B cell (primary cell): ENCODE measurements at regions not wholly inside any gene's neighbourhood (a gene's known extent, or its start where the extent isn't known, plus 50 kb on each side); places are given as distances from the start of the nearest gene placed in this dataset.

Source experiments
- ATAC-seq: fragments of 200-7000 bp; cut with Tn5 transposase; one replicate; pipeline ENCODE4 v1.10.0; 2021; ENCODE audit warnings: low read depth, mild to moderate bottlenecking, moderate number of reproducible peaks, moderate library complexity
- CTCF ChIA-PET: fragments of 350-600 bp; sonication (Branson Sonifier 250); formaldehyde crosslinking; loops from one replicate; lab custom pipeline; 2021; ENCODE audit warnings: antibody characterized with exemption, inconsistent platforms; lab: Charles Lee
- POLR2A ChIA-PET: fragments of 350-600 bp; sonication (Branson Sonifier 250); formaldehyde crosslinking; loops from one replicate; lab custom pipeline; 2021; ENCODE audit warnings: antibody characterized with exemption; lab: Charles Lee
- DNase-seq: peaks from one replicate; pipeline ENCODE4 v3.0.0; 2013
- H2AFZ ChIP-seq: 2 replicates; pipeline ENCODE4 v1.6.1; 2012; ENCODE audit warnings: mild to moderate bottlenecking, low read depth, low read length; ENCODE audit not compliant: insufficient read depth, poor library complexity, severe bottlenecking
- H3K27ac ChIP-seq, 2 donors: 1 replicate in 1 of 2; 2 replicates in 1 of 2; pipeline ENCODE4 v1.5.1; 2012 to 2013; ENCODE audit warnings: low read length in 2 of 2, mild to moderate bottlenecking in 2 of 2, moderate library complexity in 1 of 2
- H3K27me3 ChIP-seq, 4 experiments: fragments of 200-600 bp in 1 of 4; sonication (generic) in 1 of 4; replicated peaks in 1 of 4; 1 replicate in 2 of 4; 2 replicates in 2 of 4; pipeline versions ENCODE4 v1.6.1 to v1.7.0; 2013 to 2016; ENCODE audit warnings: low read length in 3 of 4, mild to moderate bottlenecking in 2 of 4, mixed read lengths in 1 of 4, moderate library complexity in 1 of 4; ENCODE audit not compliant: insufficient read depth in 4 of 4, control insufficient read depth in 3 of 4; ENCODE audit errors: control extremely low read depth in 1 of 4
- H3K36me3 ChIP-seq, 2 experiments: replicated peaks in 1 of 2; 1 replicate in 1 of 2; 2 replicates in 1 of 2; pipeline versions ENCODE4 v1.6.1 to v1.7.1; 2013; ENCODE audit warnings: low read length in 1 of 2; ENCODE audit not compliant: insufficient read depth in 2 of 2, control insufficient read depth in 1 of 2; ENCODE audit errors: control extremely low read depth in 1 of 2, extremely low read depth in 1 of 2
- H3K4me1 ChIP-seq, 2 donors: fragments of 200-600 bp in 1 of 2; sonication (generic) in 1 of 2; 1 replicate in 1 of 2; 2 replicates in 1 of 2; pipeline versions ENCODE4 v1.5.1 to v1.6.1; 2013 to 2017; ENCODE audit warnings: low read length in 2 of 2; ENCODE audit not compliant: control insufficient read depth in 2 of 2, insufficient read depth in 2 of 2
- H3K4me2 ChIP-seq: replicated peaks from 2 replicates; pipeline ENCODE3; 2012; ENCODE audit warnings: mild to moderate bottlenecking, low read depth, low read length; ENCODE audit not compliant: poor library complexity, severe bottlenecking
- H3K4me3 ChIP-seq, 5 experiments: fragments of 200-600 bp in 1 of 5; sonication (generic) in 1 of 5; 1 replicate in 3 of 5; 2 replicates in 2 of 5; pipeline versions ENCODE4 v1.5.1 to v1.7.0; 2011 to 2016; ENCODE audit warnings: low read length in 4 of 5, mild to moderate bottlenecking in 4 of 5, low read depth in 2 of 5, control low read depth in 1 of 5, moderate library complexity in 1 of 5; ENCODE audit not compliant: insufficient read depth in 1 of 5; ENCODE audit errors: control extremely low read depth in 1 of 5, extremely low read depth in 1 of 5
- H3K79me2 ChIP-seq: fragments of 200-600 bp; sonication (generic); one replicate; pipeline ENCODE4 v1.6.0; 2016; ENCODE audit warnings: low read length; ENCODE audit not compliant: control insufficient read depth, insufficient read depth
- H3K9ac ChIP-seq: fragments of 200-600 bp; sonication (generic); 2 replicates; pipeline ENCODE4 v1.6.1; 2017; ENCODE audit warnings: mild to moderate bottlenecking, low read length, moderate library complexity
- H3K9me3 ChIP-seq, 3 donors: one replicate each; pipeline versions ENCODE4 v1.6.1 to v1.7.1; 2013; ENCODE audit warnings: low read length in 2 of 3; ENCODE audit not compliant: control insufficient read depth in 2 of 3, insufficient read depth in 1 of 3; ENCODE audit errors: control extremely low read depth in 1 of 3
- H4K20me1 ChIP-seq: 2 replicates; pipeline ENCODE4 v1.6.0; 2012; ENCODE audit warnings: mild to moderate bottlenecking, low read length; ENCODE audit not compliant: insufficient read depth, control insufficient read depth, poor library complexity, severe bottlenecking
- H3K27ac Mint-ChIP-seq: one replicate; pipeline ENCODE4 v1.8.0; 2021; ENCODE audit warnings: mixed read lengths
- H3K27me3 Mint-ChIP-seq: one replicate; pipeline ENCODE4 v1.8.0; 2021; ENCODE audit warnings: mixed read lengths
- H3K4me1 Mint-ChIP-seq: one replicate; pipeline ENCODE4 v1.8.0; 2021; ENCODE audit warnings: mixed read lengths
- H3K4me3 Mint-ChIP-seq: one replicate; pipeline ENCODE4 v1.8.0; 2021; ENCODE audit warnings: mixed read lengths
- H3K9me3 Mint-ChIP-seq: one replicate; pipeline ENCODE4 v1.8.0; 2022; ENCODE audit warnings: mixed read lengths; ENCODE audit not compliant: insufficient read depth
- EZH2 ChIP-seq: IDR thresholded peaks from 2 replicates; pipeline ENCODE4 v1.6.1; 2012; ENCODE audit warnings: borderline replicate concordance, low read depth, mild to moderate bottlenecking, moderate library complexity, low read length; ENCODE audit not compliant: insufficient read depth, poor library complexity, severe bottlenecking
- WGBS: methylation state at CpG from one replicate; pipeline ENCODE4 v1.1.5; 2013; ENCODE audit warnings: missing lambda C conversion rate; ENCODE audit not compliant: insufficient coverage; 5-methylcytosine and 5-hydroxymethylcytosine counted together
- intact Hi-C: fragments of 100-400 bp; cut with micrococcal nuclease; formaldehyde crosslinking; loops from one replicate; pipeline ENCODE4 v1.10.0; 2022
- TF ChIP-seq, protein P1 (sequence below): fragments of 200-600 bp; IDR thresholded peaks from one replicate; pipeline ENCODE4 v1.8.0; 2022; ENCODE audit warnings: antibody characterized with exemption, mild to moderate bottlenecking

DNA sequence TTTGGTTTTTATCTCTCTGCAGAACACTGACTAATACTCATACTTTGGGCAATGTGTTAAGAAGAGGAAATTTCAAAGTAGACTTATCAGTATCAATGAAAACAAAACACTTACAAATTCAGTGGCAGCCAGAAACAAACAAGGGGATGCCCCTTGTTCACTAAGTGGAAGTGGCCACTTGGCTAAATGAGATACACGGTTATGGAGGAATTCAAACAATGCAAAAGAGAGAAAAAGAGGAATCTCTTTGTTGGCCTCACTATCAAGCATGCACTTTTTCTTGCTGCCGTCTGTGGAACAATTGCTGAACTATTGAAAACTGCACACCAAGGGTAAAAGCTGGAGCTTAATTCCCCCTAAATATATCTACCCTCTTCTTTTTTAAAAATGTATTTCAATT lies 2044.9 kb upstream of the CDH6 start:
- Histone ChIP-seq H3K4me1 (no peaks in the 10 kb centered on the region), H3K36me3 (no peaks in the 10 kb centered on the region), H2AFZ (no peak overlapping the region), H4K20me1 (no peaks in the 10 kb centered on the region), H3K27me3 (no peaks in the 10 kb centered on the region), H3K4me3 (no peak overlapping the region), H3K4me2 (no peak overlapping the region), H3K79me2 (no peaks in the 10 kb centered on the region), H3K9me3 (no peaks in the 10 kb centered on the region), H3K9ac (no peak overlapping the region), H3K27ac (no peak overlapping the region)
- TF ChIP-seq EZH2: no peak
- TF ChIP-seq, protein P1, sequence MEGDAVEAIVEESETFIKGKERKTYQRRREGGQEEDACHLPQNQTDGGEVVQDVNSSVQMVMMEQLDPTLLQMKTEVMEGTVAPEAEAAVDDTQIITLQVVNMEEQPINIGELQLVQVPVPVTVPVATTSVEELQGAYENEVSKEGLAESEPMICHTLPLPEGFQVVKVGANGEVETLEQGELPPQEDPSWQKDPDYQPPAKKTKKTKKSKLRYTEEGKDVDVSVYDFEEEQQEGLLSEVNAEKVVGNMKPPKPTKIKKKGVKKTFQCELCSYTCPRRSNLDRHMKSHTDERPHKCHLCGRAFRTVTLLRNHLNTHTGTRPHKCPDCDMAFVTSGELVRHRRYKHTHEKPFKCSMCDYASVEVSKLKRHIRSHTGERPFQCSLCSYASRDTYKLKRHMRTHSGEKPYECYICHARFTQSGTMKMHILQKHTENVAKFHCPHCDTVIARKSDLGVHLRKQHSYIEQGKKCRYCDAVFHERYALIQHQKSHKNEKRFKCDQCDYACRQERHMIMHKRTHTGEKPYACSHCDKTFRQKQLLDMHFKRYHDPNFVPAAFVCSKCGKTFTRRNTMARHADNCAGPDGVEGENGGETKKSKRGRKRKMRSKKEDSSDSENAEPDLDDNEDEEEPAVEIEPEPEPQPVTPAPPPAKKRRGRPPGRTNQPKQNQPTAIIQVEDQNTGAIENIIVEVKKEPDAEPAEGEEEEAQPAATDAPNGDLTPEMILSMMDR: no peak
- peaks cover 5% of the 10 kb centered on the region for H3K9me3 Mint-ChIP-seq
- ATAC-seq: no peak
- 80% methylated on average over 1 of the region's 2 CpGs for WGBS
- ChIA-PET CTCF (no interaction called here), POLR2A (no interaction called here)
- no peak for DNase-seq
- H3K27me3 Mint-ChIP-seq: no peaks in the 10 kb centered on the region
- H3K4me3 Mint-ChIP-seq: no peak overlapping the region
- H3K4me1 Mint-ChIP-seq: no peaks in the 10 kb centered on the region
- no peak overlapping the region for H3K27ac Mint-ChIP-seq
- intact Hi-C loops: no loop called here

DNA sequence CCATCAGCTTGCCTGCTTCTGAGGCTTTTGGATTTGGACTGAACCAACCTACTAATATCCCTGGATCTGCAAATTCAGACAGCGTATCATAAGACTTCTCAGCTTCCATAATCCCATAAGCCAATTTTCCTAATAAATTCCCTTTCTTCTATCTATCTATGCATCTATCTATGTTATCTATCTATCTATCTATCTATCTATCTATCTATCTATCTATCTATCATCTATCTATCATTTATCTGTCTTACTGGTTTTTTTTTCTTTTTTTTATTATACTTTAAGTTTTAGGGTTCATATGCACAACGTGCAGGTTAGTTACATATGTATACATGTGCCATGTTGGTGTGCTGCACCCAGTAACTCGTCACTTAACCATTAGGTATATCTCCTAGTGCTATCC lies 2045.4 kb upstream of the CDH6 start:
- Histone ChIP-seq H3K9ac (no peak overlapping the region), H2AFZ (no peak overlapping the region), H3K27ac (no peak overlapping the region), H3K36me3 (no peaks in the 10 kb centered on the region), H3K4me2 (no peak overlapping the region), H3K4me3 (no peak overlapping the region), H3K4me1 (no peaks in the 10 kb centered on the region), H3K9me3 (no peaks in the 10 kb centered on the region), H3K27me3 (no peaks in the 10 kb centered on the region), H3K79me2 (no peaks in the 10 kb centered on the region), H4K20me1 (no peaks in the 10 kb centered on the region)
- intact Hi-C loops: no loop called here
- no peaks in the 10 kb centered on the region for H3K27me3 Mint-ChIP-seq
- no peak overlapping the region for H3K27ac Mint-ChIP-seq
- DNase-seq (no peak), ATAC-seq (no peak)
- CTCF ChIA-PET: no interaction called here
- TF ChIP-seq EZH2: no peak
- TF ChIP-seq, protein P1: no peak
- no peak overlapping the region for H3K4me3 Mint-ChIP-seq
- peaks cover 1% of the 10 kb centered on the region for H3K9me3 Mint-ChIP-seq
- POLR2A ChIA-PET: no interaction called here
- 100% methylated on average over 1 of the region's 3 CpGs for WGBS
- H3K4me1 Mint-ChIP-seq: no peaks in the 10 kb centered on the region
